K562 (cell line): ENCODE measurements at regions not wholly inside any gene's neighbourhood (a gene's known extent, or its start where the extent isn't known, plus 50 kb on each side); places are given as distances from the start of the nearest gene placed in this dataset.

Experiments
- ATAC-seq: fragments of 200-7000 bp; cut with Tn5 transposase; 3 replicates; pipeline ENCODE4 v1.9.1; 2020; ENCODE audit warnings: moderate library complexity
- BruUV-seq: library from RNA; stranded (reverse); fragments of 400-500 nt; replicated peaks from 2 replicates; lab custom pipeline; 2021; lab: Mats Ljungman, UMichigan
- CTCF ChIA-PET: fragments of 300-600 bp; formaldehyde crosslinking; extraction: SDS; loops from one replicate; lab custom pipeline; 2021; ENCODE audit warnings: low intra/inter-chr PET ratio; lab: Yijun Ruan, JAX
- POLR2A ChIA-PET: fragments of 300-600, 350-650 bp; sonication (Branson Sonifier 250); formaldehyde crosslinking; extraction: SDS; loops from one replicate; lab custom pipeline; 2021; ENCODE audit warnings: antibody characterized with exemption, inconsistent platforms; lab: Yijun Ruan, JAX
- DNase-seq, 4 experiments: peaks; one replicate each; pipeline versions ENCODE4 v3.0.0 to v3.0.0-alpha.2; 2011 to 2018; ENCODE audit warnings: low spot score in 3 of 4, mixed read lengths in 3 of 4; ENCODE audit errors: extremely low read depth in 1 of 4
- FAIRE-seq: peaks from 2 replicates; lab custom pipeline; 2011; peaks lifted over from hg19 to GRCh38; lab: Jason Lieb, UNC
- H2AFZ ChIP-seq: 2 replicates; pipeline ENCODE4 v1.6.0; 2011; ENCODE audit warnings: low read depth, low read length, control low read depth, inconsistent platforms
- H3K27ac ChIP-seq: fragments of 200-600 bp; 3 replicates; pipeline ENCODE4 v1.8.0; 2011; ENCODE audit warnings: low read depth, mild to moderate bottlenecking, control low read depth, inconsistent platforms, low read length, moderate library complexity, mixed read lengths; ENCODE audit errors: extremely low read depth
- H3K27me3 ChIP-seq, 2 experiments: fragments of 300-600 bp in 1 of 2; 2 replicates in 1 of 2; 3 replicates in 1 of 2; pipeline versions ENCODE4 v1.6.0 to v1.8.0; 2011; ENCODE audit warnings: inconsistent platforms in 2 of 2, low read length in 2 of 2, mild to moderate bottlenecking in 1 of 2, mixed read lengths in 1 of 2, moderate library complexity in 1 of 2; ENCODE audit not compliant: control insufficient read depth in 2 of 2, insufficient read depth in 2 of 2
- H3K36me3 ChIP-seq: fragments of 300-600 bp; 3 replicates; pipeline ENCODE4 v1.8.0; 2011; ENCODE audit warnings: mild to moderate bottlenecking, low read length, inconsistent platforms; ENCODE audit not compliant: control insufficient read depth, insufficient read depth
- H3K4me1 ChIP-seq, 2 experiments: fragments of 200-600 bp in 1 of 2; replicated peaks in 1 of 2; 2 replicates in 1 of 2; 3 replicates in 1 of 2; pipeline versions ENCODE4 v1.5.1 to v1.8.0; 2011; ENCODE audit warnings: inconsistent platforms in 2 of 2, low read length in 2 of 2, mild to moderate bottlenecking in 1 of 2, mixed read lengths in 1 of 2, moderate library complexity in 1 of 2; ENCODE audit not compliant: control insufficient read depth in 2 of 2, insufficient read depth in 2 of 2
- H3K4me2 ChIP-seq: 2 replicates; pipeline ENCODE4 v1.6.1; 2011; ENCODE audit warnings: low read length, control low read depth, inconsistent platforms, mixed read lengths; ENCODE audit not compliant: insufficient read depth
- H3K4me3 ChIP-seq: fragments of 200-600 bp; sonication (generic), shearing (Covaris generic); 2 replicates; pipeline ENCODE4 v1.5.1; 2016; ENCODE audit warnings: control low read depth, inconsistent platforms
- H3K79me2 ChIP-seq: fragments of 200-600 bp; 3 replicates; pipeline ENCODE4 v1.8.0; 2011; ENCODE audit warnings: low read length, inconsistent platforms; ENCODE audit not compliant: control insufficient read depth, insufficient read depth
- H3K9ac ChIP-seq, 2 experiments: 2 replicates each; pipeline versions ENCODE4 v1.6.0 to v1.6.1; 2011; ENCODE audit warnings: low read depth in 2 of 2, low read length in 2 of 2, control low read depth in 1 of 2, inconsistent platforms in 1 of 2, mild to moderate bottlenecking in 1 of 2, mixed read lengths in 1 of 2; ENCODE audit not compliant: insufficient read depth in 1 of 2
- H3K9me1 ChIP-seq: one replicate; pipeline ENCODE4 v1.6.0; 2011; ENCODE audit warnings: inconsistent platforms, mild to moderate bottlenecking, low read length, moderate library complexity; ENCODE audit not compliant: control insufficient read depth, insufficient read depth
- H3K9me3 ChIP-seq: replicated peaks from 2 replicates; pipeline ENCODE4 v1.5.1; 2011; ENCODE audit warnings: low read depth, low read length, inconsistent platforms; ENCODE audit not compliant: control insufficient read depth, insufficient read depth
- H4K20me1 ChIP-seq: replicated peaks from 2 replicates; pipeline ENCODE4 v1.6.1; 2011; ENCODE audit warnings: low read length, inconsistent platforms, mixed read lengths; ENCODE audit not compliant: control insufficient read depth, insufficient read depth
- KLF6 ChIP-seq: fragments of 250-450 bp; sonication (Bioruptor Pico); IDR thresholded peaks from 2 replicates; pipeline ENCODE4 v1.4.0; 2020; ENCODE audit warnings: mild to moderate bottlenecking, moderate library complexity, borderline replicate concordance
- PHF20 ChIP-seq: fragments of 450-650 bp; IDR thresholded peaks from 2 replicates; pipeline ENCODE4 v1.6.1; 2018; ENCODE audit not compliant: partially characterized antibody
- PHTF2 ChIP-seq: fragments of 250-450 bp; sonication (Bioruptor Pico); IDR thresholded peaks from 2 replicates; pipeline ENCODE4 v1.5.0; 2021; ENCODE audit warnings: mild to moderate bottlenecking
- ZFP30 ChIP-seq: fragments of 250-450 bp; sonication (Bioruptor Pico); IDR thresholded peaks from 2 replicates; pipeline ENCODE4 v1.8.0; 2022; ENCODE audit warnings: moderate library complexity, mild to moderate bottlenecking, inconsistent platforms, borderline replicate concordance
- WGBS: fragments of 100-300 bp; shearing (Covaris generic); methylation state at CpG from one replicate; pipeline ENCODE4 v1.1.6; 2016; ENCODE audit warnings: low coverage, mixed read lengths; ENCODE audit not compliant: insufficient coverage; ENCODE audit errors: missing lambda C conversion rate; 5-methylcytosine and 5-hydroxymethylcytosine counted together
- in situ Hi-C: fragments of 300-500 bp; cut with MboI; formaldehyde crosslinking; loops from 4 replicates; pipeline ENCODE4 v1.15.0; 2018; ENCODE audit warnings: inconsistent platforms, mixed read lengths
- intact Hi-C: fragments of 100-400 bp; cut with micrococcal nuclease; formaldehyde crosslinking; loops from 2 replicates; pipeline ENCODE4 v1.14.2; 2022
- TF ChIP-seq, protein P1 (sequence below): sonication (generic); formaldehyde crosslinking; IDR thresholded peaks from 2 replicates; pipeline ENCODE4 v1.8.1; 2023; ENCODE audit warnings: mild to moderate bottlenecking, missing genetic modification reagents
- TF ChIP-seq, protein P2 (sequence below): fragments of 250-450 bp; sonication (Bioruptor Pico); IDR thresholded peaks from 2 replicates; pipeline ENCODE4 v1.9.0; 2021; ENCODE audit warnings: mild to moderate bottlenecking, inconsistent platforms
- TF ChIP-seq, protein P3 (sequence below): fragments of 250-450 bp; sonication (Bioruptor Pico); IDR thresholded peaks from 2 replicates; pipeline ENCODE4 v1.8.0; 2022; ENCODE audit warnings: moderate library complexity, mild to moderate bottlenecking, inconsistent platforms
- TF ChIP-seq, protein P4 (sequence below): fragments of 250-450 bp; sonication (Bioruptor Pico); IDR thresholded peaks from 2 replicates; pipeline ENCODE4 v1.4.0; 2020; ENCODE audit warnings: mild to moderate bottlenecking
- TF ChIP-seq, protein P5 (sequence below): sonication (generic); formaldehyde crosslinking; IDR thresholded peaks from 2 replicates; pipeline ENCODE4 v1.8.0; 2022; ENCODE audit warnings: mild to moderate bottlenecking, missing genetic modification reagents

DNA sequence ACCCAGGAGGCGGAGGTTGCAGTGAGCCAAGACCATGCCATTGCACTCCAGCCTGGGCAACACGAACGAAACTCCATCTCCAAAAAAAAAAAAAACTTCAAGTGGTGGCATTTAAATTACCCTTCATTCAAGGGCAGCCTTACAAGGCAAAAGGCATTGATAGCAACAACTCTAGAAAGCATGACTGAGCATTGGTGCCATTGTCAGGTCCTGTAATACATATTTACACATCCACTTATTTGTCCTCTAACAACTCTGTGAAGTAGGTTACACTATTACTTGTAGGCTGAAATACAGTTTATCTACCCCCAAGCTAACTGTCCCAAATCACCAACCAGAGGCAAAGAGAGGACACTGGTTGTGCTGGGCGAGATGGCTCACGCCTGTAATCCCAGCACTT, 52.7 kb upstream of the LARP1 start:
- H3K9ac ChIP-seq, result no peak overlapping the region
- no peaks in the 10 kb centered on the region for H3K9me1 ChIP-seq
- H2AFZ ChIP-seq, result no peak overlapping the region
- no peak overlapping the region for H3K4me3 ChIP-seq
- H3K9me3 ChIP-seq, result no peaks in the 10 kb centered on the region
- no peaks in the 10 kb centered on the region for H3K79me2 ChIP-seq
- intact Hi-C loops, result no loop called here
- POLR2A ChIA-PET, result interaction anchor here (0.6 to 2.4 kb wide), 2 partner anchors 11 to 179 kb away, joined by 3 to 6 read pairs; no protein-coding TSS in a partner anchor
- no TSS peak for BruUV-seq
- 57% methylated on average over 5 of the region's 5 CpGs for WGBS
- DNase-seq (no peak), ATAC-seq (no peak), FAIRE-seq (no peak)
- 0 out of 2 replicates have a peak, but pooled peaks cover 3% of the 10 kb centered on the region for H4K20me1 ChIP-seq
- H3K36me3 ChIP-seq, result no peaks in the 10 kb centered on the region
- CTCF ChIA-PET, result no interaction called here
- H3K4me1 ChIP-seq, result peaks cover 0 to 7% of the 10 kb centered on the region in 2 experiments; a peak in 3 of 5 replicates
- H3K4me2 ChIP-seq, result no peak overlapping the region
- in situ Hi-C loops, result no loop called here
- H3K27me3 ChIP-seq, result no peaks in the 10 kb centered on the region
- no peak overlapping the region for H3K27ac ChIP-seq
- TF ChIP-seq, protein P1, sequence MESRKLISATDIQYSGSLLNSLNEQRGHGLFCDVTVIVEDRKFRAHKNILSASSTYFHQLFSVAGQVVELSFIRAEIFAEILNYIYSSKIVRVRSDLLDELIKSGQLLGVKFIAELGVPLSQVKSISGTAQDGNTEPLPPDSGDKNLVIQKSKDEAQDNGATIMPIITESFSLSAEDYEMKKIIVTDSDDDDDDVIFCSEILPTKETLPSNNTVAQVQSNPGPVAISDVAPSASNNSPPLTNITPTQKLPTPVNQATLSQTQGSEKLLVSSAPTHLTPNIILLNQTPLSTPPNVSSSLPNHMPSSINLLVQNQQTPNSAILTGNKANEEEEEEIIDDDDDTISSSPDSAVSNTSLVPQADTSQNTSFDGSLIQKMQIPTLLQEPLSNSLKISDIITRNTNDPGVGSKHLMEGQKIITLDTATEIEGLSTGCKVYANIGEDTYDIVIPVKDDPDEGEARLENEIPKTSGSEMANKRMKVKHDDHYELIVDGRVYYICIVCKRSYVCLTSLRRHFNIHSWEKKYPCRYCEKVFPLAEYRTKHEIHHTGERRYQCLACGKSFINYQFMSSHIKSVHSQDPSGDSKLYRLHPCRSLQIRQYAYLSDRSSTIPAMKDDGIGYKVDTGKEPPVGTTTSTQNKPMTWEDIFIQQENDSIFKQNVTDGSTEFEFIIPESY (CRISPR knock-in tag), result no peak
- TF ChIP-seq, protein P2, sequence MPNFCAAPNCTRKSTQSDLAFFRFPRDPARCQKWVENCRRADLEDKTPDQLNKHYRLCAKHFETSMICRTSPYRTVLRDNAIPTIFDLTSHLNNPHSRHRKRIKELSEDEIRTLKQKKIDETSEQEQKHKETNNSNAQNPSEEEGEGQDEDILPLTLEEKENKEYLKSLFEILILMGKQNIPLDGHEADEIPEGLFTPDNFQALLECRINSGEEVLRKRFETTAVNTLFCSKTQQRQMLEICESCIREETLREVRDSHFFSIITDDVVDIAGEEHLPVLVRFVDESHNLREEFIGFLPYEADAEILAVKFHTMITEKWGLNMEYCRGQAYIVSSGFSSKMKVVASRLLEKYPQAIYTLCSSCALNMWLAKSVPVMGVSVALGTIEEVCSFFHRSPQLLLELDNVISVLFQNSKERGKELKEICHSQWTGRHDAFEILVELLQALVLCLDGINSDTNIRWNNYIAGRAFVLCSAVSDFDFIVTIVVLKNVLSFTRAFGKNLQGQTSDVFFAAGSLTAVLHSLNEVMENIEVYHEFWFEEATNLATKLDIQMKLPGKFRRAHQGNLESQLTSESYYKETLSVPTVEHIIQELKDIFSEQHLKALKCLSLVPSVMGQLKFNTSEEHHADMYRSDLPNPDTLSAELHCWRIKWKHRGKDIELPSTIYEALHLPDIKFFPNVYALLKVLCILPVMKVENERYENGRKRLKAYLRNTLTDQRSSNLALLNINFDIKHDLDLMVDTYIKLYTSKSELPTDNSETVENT, result no peak
- TF ChIP-seq, protein P3, sequence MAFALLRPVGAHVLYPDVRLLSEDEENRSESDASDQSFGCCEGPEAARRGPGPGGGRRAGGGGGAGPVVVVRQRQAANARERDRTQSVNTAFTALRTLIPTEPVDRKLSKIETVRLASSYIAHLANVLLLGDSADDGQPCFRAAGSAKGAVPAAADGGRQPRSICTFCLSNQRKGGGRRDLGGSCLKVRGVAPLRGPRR (CRISPR knock-in tag), result no peak
- TF ChIP-seq PHF20 (no peak), KLF6 (no peak), PHTF2 (CRISPR knock-in tag) (no peak), ZFP30 (no peak)
- TF ChIP-seq, protein P4, sequence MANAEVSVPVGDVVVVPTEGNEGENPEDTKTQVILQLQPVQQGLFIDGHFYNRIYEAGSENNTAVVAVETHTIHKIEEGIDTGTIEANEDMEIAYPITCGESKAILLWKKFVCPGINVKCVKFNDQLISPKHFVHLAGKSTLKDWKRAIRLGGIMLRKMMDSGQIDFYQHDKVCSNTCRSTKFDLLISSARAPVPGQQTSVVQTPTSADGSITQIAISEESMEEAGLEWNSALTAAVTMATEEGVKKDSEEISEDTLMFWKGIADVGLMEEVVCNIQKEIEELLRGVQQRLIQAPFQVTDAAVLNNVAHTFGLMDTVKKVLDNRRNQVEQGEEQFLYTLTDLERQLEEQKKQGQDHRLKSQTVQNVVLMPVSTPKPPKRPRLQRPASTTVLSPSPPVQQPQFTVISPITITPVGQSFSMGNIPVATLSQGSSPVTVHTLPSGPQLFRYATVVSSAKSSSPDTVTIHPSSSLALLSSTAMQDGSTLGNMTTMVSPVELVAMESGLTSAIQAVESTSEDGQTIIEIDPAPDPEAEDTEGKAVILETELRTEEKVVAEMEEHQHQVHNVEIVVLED (CRISPR knock-in tag), result no peak
- TF ChIP-seq, protein P5, sequence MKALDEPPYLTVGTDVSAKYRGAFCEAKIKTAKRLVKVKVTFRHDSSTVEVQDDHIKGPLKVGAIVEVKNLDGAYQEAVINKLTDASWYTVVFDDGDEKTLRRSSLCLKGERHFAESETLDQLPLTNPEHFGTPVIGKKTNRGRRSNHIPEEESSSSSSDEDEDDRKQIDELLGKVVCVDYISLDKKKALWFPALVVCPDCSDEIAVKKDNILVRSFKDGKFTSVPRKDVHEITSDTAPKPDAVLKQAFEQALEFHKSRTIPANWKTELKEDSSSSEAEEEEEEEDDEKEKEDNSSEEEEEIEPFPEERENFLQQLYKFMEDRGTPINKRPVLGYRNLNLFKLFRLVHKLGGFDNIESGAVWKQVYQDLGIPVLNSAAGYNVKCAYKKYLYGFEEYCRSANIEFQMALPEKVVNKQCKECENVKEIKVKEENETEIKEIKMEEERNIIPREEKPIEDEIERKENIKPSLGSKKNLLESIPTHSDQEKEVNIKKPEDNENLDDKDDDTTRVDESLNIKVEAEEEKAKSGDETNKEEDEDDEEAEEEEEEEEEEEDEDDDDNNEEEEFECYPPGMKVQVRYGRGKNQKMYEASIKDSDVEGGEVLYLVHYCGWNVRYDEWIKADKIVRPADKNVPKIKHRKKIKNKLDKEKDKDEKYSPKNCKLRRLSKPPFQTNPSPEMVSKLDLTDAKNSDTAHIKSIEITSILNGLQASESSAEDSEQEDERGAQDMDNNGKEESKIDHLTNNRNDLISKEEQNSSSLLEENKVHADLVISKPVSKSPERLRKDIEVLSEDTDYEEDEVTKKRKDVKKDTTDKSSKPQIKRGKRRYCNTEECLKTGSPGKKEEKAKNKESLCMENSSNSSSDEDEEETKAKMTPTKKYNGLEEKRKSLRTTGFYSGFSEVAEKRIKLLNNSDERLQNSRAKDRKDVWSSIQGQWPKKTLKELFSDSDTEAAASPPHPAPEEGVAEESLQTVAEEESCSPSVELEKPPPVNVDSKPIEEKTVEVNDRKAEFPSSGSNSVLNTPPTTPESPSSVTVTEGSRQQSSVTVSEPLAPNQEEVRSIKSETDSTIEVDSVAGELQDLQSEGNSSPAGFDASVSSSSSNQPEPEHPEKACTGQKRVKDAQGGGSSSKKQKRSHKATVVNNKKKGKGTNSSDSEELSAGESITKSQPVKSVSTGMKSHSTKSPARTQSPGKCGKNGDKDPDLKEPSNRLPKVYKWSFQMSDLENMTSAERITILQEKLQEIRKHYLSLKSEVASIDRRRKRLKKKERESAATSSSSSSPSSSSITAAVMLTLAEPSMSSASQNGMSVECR (CRISPR knock-in tag), result no peak
